C4-2B (cell line): ENCODE measurements at regions not wholly inside any gene's neighbourhood (a gene's known extent, or its start where the extent isn't known, plus 50 kb on each side); places are given as distances from the start of the nearest gene placed in this dataset.
"Not testable (repeated sequence)": the region's sequence is repeated elsewhere in the genome, so short reads cannot be mapped to it uniquely, and the experiment has no call there.

Source experiments
- CTCF ChIP-seq: fragments of 450-650 bp; conservative IDR thresholded peaks from 2 replicates; pipeline ENCODE4 v1.5.1; 2017; ENCODE audit warnings: mild to moderate bottlenecking
- ZFX ChIP-seq: fragments of 450-650 bp; IDR thresholded peaks from 2 replicates; pipeline ENCODE4 v1.6.1; 2017

- not testable (repeated sequence) for TF ChIP-seq CTCF, ZFX
Measured at GRCh38 chr1:146715054-146715453, 223.1 kb upstream of the NBPF12 start.
